HepG2 (cell line): ENCODE measurements at regions not wholly inside any gene's neighbourhood (a gene's known extent, or its start where the extent isn't known, plus 50 kb on each side); places are given as distances from the start of the nearest gene placed in this dataset.

ENCODE experiments used
- ATAC-seq: fragments of 200-7000 bp; cut with Tn5 transposase; 3 replicates; pipeline ENCODE4 v1.9.1; 2020; ENCODE audit warnings: mild to moderate bottlenecking, moderate library complexity
- BruUV-seq: library from RNA; stranded (reverse); fragments of 400-500 nt; replicated peaks from 2 replicates; lab custom pipeline; 2021; lab: Mats Ljungman, UMichigan
- CTCF ChIA-PET: fragments of 300-600 bp; formaldehyde crosslinking; extraction: SDS; loops from one replicate; lab custom pipeline; 2021; ENCODE audit warnings: low total read pairs, inconsistent platforms, low intra/inter-chr PET ratio; lab: Yijun Ruan, JAX
- POLR2A ChIA-PET: fragments of 350-600 bp; sonication (Branson Sonifier 250); formaldehyde crosslinking; loops from one replicate; lab custom pipeline; 2020; ENCODE audit warnings: antibody characterized with exemption, inconsistent platforms; lab: Yijun Ruan, JAX
- DNase-seq: peaks from one replicate; pipeline ENCODE4 v3.0.0-alpha.2; 2015; ENCODE audit warnings: low spot score
- FAIRE-seq: peaks from 3 replicates; lab custom pipeline; 2011; peaks lifted over from hg19 to GRCh38; lab: Jason Lieb, UNC
- H2AFZ ChIP-seq: one replicate; pipeline ENCODE4 v1.6.1; 2011; ENCODE audit warnings: low read length, inconsistent platforms
- H3K27ac ChIP-seq: fragments of 300-600 bp; 3 replicates; pipeline ENCODE4 v1.8.0; 2011; ENCODE audit warnings: mixed run types, mild to moderate bottlenecking, mixed read lengths, low read length, inconsistent platforms; ENCODE audit not compliant: insufficient read depth; ENCODE audit errors: extremely low read length
- H3K27me3 ChIP-seq, 2 experiments: fragments of 200-600 bp in 1 of 2; 2 replicates in 1 of 2; 3 replicates in 1 of 2; pipeline versions ENCODE4 v1.6.0 to v1.8.0; 2011; ENCODE audit warnings: low read length in 2 of 2, mild to moderate bottlenecking in 2 of 2, moderate library complexity in 2 of 2, inconsistent platforms in 1 of 2; ENCODE audit not compliant: insufficient read depth in 2 of 2, control insufficient read depth in 1 of 2
- H3K36me3 ChIP-seq, 2 experiments: fragments of 200-600 bp in 1 of 2; replicated peaks in 1 of 2; 2 replicates in 1 of 2; 3 replicates in 1 of 2; pipeline versions ENCODE4 v1.5.1 to v1.8.0; 2011; ENCODE audit warnings: low read length in 2 of 2, inconsistent platforms in 1 of 2; ENCODE audit not compliant: insufficient read depth in 2 of 2, control insufficient read depth in 1 of 2
- H3K4me1 ChIP-seq: 2 replicates; pipeline ENCODE4 v1.5.1; 2012; ENCODE audit warnings: low read length, inconsistent platforms; ENCODE audit not compliant: insufficient read depth
- H3K4me2 ChIP-seq: 2 replicates; pipeline ENCODE4 v1.6.0; 2011; ENCODE audit warnings: low read depth, low read length, inconsistent platforms
- H3K4me3 ChIP-seq, 3 experiments: fragments of 200-600 bp in 1 of 3; sonication (generic), shearing (Covaris generic) in 1 of 3; replicated peaks in 1 of 3; 2 replicates each; pipeline ENCODE4 v1.5.1; 2011 to 2016; ENCODE audit warnings: low read length in 3 of 3, inconsistent platforms in 2 of 3, low read depth in 2 of 3, mild to moderate bottlenecking in 2 of 3, control low read depth in 1 of 3, mixed read lengths in 1 of 3; ENCODE audit not compliant: insufficient read depth in 1 of 3
- H3K79me2 ChIP-seq: one replicate; pipeline ENCODE4 v1.6.1; 2011; ENCODE audit warnings: low read length, inconsistent platforms; ENCODE audit not compliant: insufficient read depth
- H3K9ac ChIP-seq: 2 replicates; pipeline ENCODE4 v1.6.0; 2011; ENCODE audit warnings: mild to moderate bottlenecking, low read depth, low read length, inconsistent platforms; ENCODE audit not compliant: insufficient read depth
- H3K9me3 ChIP-seq: 2 replicates; pipeline ENCODE4 v1.5.1; 2012; ENCODE audit warnings: mild to moderate bottlenecking, low read length
- H4K20me1 ChIP-seq: 2 replicates; pipeline ENCODE4 v1.6.0; 2011; ENCODE audit warnings: inconsistent platforms, mild to moderate bottlenecking, low read length, moderate library complexity; ENCODE audit not compliant: insufficient read depth
- CC2D1A ChIP-seq: sonication (generic); formaldehyde crosslinking; IDR thresholded peaks from 2 replicates; pipeline ENCODE4 v1.8.1; 2023; ENCODE audit warnings: mild to moderate bottlenecking, missing genetic modification reagents
- KDM4B ChIP-seq: sonication (generic); formaldehyde crosslinking; IDR thresholded peaks from 2 replicates; pipeline ENCODE4 v1.4.0; 2020; ENCODE audit warnings: missing genetic modification reagents
- MAZ ChIP-seq, 2 experiments: sonication (generic) in 1 of 2; formaldehyde crosslinking in 1 of 2; IDR thresholded peaks; 2 replicates each; pipeline versions ENCODE4 v1.5.0 to v1.6.1; 2012 to 2020; ENCODE audit warnings: low read depth in 2 of 2, mild to moderate bottlenecking in 2 of 2, borderline replicate concordance in 1 of 2, improper control_type of control experiment in 1 of 2, low read length in 1 of 2, missing genetic modification reagents in 1 of 2, moderate library complexity in 1 of 2
- NR2F6 ChIP-seq, 2 experiments: IDR thresholded peaks; 2 replicates each; pipeline ENCODE4 v1.6.1; 2016; ENCODE audit warnings: antibody characterized with exemption in 1 of 2, mild to moderate bottlenecking in 1 of 2
- TFDP1 ChIP-seq: IDR thresholded peaks from 2 replicates; pipeline ENCODE4 v1.6.1; 2016; ENCODE audit warnings: missing compliant biosample characterization, missing genetic modification reagents, borderline replicate concordance
- WGBS: methylation state at CpG from one replicate; pipeline ENCODE4 v1.1.6; 2017; ENCODE audit warnings: low lambda C conversion rate; 5-methylcytosine and 5-hydroxymethylcytosine counted together
- in situ Hi-C: cut with HindIII; loops from 2 replicates; pipeline ENCODE4 v1.10.0; 2017; ENCODE audit warnings: low pct_unique_long_range_greater_than_20kb; ENCODE audit not compliant: extremely low pct_ligation_motif_present
- intact Hi-C: fragments of 100-400 bp; cut with micrococcal nuclease; formaldehyde crosslinking; loops from one replicate; pipeline ENCODE4 v1.10.0; 2022; ENCODE audit not compliant: unreplicated experiment
- TF ChIP-seq, protein P1 (sequence below): sonication (generic); formaldehyde crosslinking; IDR thresholded peaks from 2 replicates; pipeline ENCODE4 v1.4.0; 2020; ENCODE audit warnings: missing genetic modification reagents

GRCh38 chr11:96655474-96655873 lies 265.7 kb downstream of the JRKL start:
- no peak overlapping the region for H3K4me3 ChIP-seq
- H3K4me2 ChIP-seq, result no peak overlapping the region
- ChIA-PET POLR2A (no interaction called here), CTCF (no interaction called here)
- intact Hi-C loops (no loop called here), in situ Hi-C loops (no loop called here)
- no peaks in the 10 kb centered on the region for H3K79me2 ChIP-seq
- no peaks in the 10 kb centered on the region for H3K27me3 ChIP-seq
- BruUV-seq, result no TSS peak
- TF ChIP-seq MAZ (IDR thresholded peaks at IDR 0.05; ENCODE audit: borderline replicate concordance, low read depth, low read length) (no peak), MAZ (CRISPR knock-in tag; IDR thresholded peaks at IDR 0.05; ENCODE audit: low read depth) (no peak), TFDP1 (CRISPR knock-in tag) (no peak), NR2F6 (IDR thresholded peaks at IDR 0.05) (no peak), NR2F6 (CRISPR knock-in tag; IDR thresholded peaks at IDR 0.05) (no peak), KDM4B (CRISPR knock-in tag) (no peak), CC2D1A (CRISPR knock-in tag) (no peak)
- TF ChIP-seq, protein P1, sequence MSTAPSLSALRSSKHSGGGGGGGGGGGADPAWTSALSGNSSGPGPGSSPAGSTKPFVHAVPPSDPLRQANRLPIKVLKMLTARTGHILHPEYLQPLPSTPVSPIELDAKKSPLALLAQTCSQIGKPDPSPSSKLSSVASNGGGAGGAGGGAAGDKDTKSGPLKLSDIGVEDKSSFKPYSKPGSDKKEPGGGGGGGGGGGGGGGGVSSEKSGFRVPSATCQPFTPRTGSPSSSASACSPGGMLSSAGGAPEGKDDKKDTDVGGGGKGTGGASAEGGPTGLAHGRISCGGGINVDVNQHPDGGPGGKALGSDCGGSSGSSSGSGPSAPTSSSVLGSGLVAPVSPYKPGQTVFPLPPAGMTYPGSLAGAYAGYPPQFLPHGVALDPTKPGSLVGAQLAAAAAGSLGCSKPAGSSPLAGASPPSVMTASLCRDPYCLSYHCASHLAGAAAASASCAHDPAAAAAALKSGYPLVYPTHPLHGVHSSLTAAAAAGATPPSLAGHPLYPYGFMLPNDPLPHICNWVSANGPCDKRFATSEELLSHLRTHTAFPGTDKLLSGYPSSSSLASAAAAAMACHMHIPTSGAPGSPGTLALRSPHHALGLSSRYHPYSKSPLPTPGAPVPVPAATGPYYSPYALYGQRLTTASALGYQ, result no peak
- no peaks in the 10 kb centered on the region for H4K20me1 ChIP-seq
- no peak overlapping the region for H2AFZ ChIP-seq
- H3K9ac ChIP-seq, result no peak overlapping the region
- no peak for ATAC-seq
- no peak overlapping the region for H3K27ac ChIP-seq
- WGBS, result 0% methylated on average over 2 of the region's 2 CpGs
- no peaks in the 10 kb centered on the region for H3K36me3 ChIP-seq
- H3K9me3 ChIP-seq, result no peaks in the 10 kb centered on the region
- DNase-seq, result no peak
- no peak for FAIRE-seq
- no peaks in the 10 kb centered on the region for H3K4me1 ChIP-seq
